Renal cortex interstitium (tissue), 11 donors: ENCODE measurements at regions not wholly inside any gene's neighbourhood (a gene's known extent, or its start where the extent isn't known, plus 50 kb on each side); places are given as distances from the start of the nearest gene placed in this dataset.

Experiments
- DNase-seq, 11 donors: peaks; one replicate each; pipeline ENCODE4 v3.0.0-alpha.2; 2013; ENCODE audit warnings: low read depth in 9 of 11, low spot score in 4 of 11; ENCODE audit errors: extremely low read depth in 1 of 11

DNA sequence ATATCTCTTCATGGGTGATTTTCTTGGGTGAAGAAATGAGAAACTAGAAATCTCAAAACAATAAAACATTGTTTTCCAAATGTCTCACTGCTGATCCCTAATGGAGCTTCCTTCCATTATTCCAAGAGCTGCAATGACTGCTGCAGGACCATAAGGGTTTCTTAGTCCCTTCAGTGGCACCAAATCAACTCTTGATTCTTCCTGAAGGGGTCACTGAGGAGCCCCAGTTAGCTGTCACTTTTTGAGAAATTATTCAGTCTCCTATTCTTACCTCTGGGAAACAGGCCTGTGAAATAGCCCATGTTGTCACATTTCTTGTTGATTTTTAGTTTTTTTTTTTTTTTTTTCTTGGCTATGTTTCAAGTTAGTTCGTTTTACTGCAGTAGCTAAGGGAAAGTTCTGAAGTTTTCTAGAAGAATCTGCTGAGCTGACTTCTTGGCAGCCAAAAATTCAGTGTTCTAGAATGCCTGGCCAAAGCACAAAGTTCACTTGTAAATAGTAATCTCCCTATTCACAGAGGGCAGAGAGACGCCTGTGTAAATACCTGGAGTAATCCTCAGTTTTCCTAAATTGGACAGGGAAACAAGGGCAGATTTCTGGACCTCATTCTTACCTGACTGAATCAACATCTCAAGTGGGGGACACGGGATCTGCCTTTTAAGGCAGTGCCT lies 480.0 kb downstream of the RIT2 start:
- DNase-seq: no peak

DNA sequence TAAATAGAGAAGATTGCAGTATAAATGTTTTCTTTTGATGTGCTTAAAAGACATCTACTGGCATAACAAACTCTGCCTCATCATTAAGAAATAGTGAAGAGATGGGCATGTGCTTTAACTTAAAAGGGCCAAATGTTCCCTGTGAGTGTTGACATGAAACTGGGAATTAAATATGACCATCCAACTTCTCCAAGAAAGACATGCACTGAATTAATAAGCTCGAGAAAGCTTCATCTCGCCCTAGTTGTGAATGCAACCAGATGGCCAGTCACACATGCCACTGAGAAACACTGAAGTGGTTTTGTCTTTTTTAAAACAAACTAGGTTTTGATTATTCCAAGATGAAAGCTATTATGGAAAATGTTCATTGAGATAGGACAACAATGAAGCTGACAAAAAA lies 479.2 kb downstream of the RIT2 start:
- no peak for DNase-seq

DNA sequence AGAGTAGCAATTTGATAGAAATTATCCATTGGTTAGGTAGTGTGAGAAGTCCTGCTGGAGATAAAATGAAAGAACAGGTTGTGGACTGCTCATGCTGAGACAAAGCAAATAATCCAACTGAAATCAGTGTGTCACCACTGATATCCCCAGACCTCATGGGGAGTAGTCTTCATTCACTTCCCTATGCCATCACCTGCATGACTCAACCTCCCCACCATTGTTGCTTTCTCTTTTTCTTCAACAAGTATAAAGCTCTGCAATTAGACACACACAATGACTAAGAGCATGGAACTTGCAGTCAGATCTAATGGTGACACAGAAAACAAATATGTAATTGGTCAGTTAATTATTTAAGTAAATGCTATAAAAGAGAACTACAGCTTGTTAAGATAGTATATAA lies 475.3 kb downstream of the RIT2 start:
- no peak for DNase-seq

DNA sequence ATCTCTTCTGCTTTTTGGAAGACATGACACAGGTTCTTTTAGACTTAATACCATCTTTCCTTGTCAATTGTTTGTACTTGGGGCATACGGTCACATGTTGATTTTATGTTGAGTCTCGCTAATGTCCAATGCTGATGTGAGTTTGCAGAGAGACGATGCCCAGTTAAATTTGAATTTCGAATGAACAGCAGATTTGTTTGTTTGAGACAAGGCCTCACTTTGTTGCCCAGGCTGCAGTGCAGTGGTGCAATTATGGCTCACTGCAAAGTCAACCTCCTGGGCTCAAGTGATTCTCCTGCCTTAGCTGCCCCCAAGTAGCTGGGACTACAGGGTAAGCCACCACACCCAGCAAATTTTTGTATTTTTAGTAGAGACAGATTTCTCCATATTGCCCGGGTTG lies 473.5 kb downstream of the RIT2 start:
- no peak for DNase-seq

DNA sequence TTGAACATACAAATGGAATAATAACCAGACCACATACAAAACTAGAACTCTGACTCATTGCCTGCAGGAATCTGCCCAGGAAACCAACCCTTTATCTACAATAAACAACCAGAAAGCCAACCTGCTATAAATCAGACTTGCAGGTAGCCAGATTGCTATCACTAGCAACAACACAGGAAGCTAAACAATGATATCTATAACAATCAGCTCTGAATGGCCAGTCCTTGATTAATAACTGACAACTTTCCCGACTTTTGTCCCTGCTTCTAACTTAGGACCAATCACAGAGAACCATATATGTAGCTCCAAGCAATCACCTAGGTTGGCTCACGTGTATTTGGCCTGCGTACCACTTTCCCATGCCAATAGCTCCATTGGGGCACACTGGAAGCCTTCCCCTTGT lies 470.8 kb downstream of the RIT2 start:
- no peak for DNase-seq

DNA sequence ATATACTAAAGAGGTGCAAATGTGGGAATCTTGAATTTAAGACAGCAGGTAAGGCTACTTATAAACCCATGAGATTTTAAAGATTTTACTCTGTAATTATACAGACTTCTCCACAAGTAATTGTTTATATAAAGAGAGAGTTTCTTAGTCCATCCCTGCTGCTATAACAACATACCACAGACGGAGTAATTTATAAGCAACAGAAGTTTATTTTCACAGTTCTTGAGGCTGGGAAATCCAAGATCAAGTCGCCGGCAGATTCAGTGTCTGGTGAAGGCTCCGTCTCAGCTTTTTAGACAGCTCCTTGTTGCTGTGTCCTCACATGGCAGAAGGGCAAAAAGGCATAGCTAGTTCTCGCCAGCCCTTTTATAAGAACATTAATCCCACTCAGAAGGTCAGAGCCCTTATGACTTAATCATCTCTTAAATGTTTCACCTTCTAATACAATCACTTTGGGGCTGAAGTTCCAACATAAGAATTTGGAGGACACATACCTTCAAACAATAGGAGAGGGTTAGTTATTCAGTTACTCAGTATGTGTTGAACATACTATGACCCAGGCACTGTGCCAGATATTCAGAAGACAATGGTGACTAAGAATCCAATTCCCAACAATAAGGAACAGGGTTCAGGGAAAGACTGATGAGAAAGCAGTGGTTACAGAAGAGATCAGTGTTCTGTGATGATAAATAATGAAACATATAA lies 466.0 kb downstream of the RIT2 start:
- DNase-seq: no peak

DNA sequence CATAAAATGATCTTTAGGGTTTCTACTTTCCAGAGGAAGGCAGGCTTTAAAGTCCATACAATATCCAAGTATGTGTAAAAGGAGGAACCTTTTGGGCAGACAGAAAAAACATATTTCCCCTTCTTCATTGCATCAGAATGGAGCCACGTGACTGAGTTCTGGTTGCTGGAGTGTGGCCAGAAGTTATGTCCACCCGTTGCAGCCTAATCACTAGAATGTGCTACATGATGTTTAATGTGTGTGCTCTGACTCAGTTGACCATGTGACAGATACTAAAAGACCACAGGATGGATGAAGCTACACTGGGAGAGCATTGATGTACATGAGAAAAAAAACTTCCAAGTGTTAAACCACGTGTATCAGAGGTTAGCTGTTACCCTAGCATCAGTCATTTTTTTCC lies 460.9 kb downstream of the RIT2 start:
- DNase-seq: no peak

DNA sequence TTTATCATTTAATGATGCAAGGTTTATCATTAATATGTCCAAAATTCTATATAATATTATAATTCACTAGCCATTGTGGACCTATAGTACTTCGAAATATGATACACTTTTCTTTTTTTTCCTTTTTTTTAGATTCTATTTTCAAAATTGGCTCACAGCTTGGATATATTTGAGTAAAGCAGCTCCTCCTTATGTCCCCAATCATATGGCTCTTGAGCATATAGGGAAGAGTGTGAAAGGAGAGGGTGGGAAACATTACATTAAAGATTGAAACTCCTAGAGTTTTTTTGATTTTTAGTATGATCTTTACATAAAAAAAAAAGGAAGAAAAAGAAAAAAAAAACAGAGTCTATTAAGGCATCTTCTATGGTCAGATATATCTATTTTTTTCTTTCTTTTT lies 457.9 kb downstream of the RIT2 start:
- no peak for DNase-seq

DNA sequence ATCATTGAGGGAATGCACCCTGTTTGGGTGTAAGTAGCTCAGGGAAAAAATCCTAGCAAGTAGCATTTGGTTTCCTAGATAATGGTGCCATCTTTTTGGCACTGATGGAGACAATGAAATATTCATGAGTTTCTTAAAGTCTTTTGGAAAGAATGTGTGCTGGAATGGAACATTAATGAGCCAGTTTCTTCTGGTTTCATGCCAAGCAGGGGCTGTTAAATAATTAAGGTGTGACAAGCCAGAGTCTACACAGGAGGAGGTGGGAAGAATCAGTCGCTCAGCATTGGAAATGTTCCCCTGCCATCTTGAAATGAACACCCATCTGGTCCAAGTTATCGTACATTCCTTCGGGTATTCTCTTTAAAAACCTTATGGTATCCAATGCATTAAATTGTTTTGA lies 457.3 kb downstream of the RIT2 start:
- DNase-seq: no peak

DNA sequence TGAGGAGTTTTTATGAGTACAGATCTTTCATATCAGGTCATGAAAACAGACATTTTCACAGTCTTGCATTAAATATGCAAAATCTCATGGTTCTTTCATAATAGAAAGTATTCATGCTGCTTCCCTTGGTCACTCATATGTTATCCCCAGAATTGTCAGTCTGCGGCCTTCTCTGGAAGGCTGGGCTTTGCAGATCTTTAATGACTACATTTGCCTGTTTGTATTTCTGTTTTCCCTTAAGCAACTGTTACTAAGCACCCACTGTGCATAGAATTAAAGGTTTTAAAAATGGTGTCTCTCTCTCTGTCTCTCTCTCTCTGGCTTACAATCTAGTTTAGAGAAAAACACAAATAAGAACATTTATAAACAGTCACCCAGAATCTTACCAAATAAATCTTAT lies 456.3 kb downstream of the RIT2 start:
- DNase-seq: no peak

DNA sequence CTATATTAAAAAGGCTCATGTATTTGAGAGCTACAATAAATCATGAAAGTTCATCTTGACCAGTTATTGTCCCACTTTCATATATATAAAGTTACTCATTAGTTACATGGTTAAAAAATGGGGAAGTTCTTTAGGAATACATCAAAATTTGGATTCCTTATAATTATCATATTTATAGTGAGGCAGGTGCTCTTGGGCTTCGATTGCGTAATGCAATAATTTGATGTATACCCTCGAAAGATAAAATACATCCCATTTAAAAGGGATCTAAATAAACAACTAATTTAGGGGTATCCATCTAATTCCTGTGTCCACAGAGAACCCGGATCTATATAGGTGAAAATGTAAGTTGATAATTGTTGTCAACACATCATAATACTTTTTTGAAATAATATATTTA lies 444.6 kb downstream of the RIT2 start:
- DNase-seq: no peak

DNA sequence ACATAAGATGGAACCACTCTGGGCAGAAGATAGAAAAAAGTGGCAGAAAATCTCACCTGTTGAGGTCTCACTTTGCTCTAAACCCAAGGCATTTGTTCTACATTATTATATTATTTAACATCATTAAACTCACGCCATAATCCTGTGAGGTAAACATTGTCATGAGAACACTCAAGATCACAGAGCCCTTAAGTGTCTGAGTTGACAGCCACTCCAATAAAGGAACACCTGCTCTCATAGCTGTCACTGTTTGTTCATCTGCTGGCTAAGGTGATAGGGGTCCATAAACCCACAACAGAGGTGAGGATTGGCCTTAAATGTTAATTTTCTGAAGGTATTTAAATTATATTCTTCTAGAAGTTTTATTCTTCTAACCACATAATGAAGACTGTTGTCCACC lies 439.7 kb downstream of the RIT2 start:
- no peak for DNase-seq

DNA sequence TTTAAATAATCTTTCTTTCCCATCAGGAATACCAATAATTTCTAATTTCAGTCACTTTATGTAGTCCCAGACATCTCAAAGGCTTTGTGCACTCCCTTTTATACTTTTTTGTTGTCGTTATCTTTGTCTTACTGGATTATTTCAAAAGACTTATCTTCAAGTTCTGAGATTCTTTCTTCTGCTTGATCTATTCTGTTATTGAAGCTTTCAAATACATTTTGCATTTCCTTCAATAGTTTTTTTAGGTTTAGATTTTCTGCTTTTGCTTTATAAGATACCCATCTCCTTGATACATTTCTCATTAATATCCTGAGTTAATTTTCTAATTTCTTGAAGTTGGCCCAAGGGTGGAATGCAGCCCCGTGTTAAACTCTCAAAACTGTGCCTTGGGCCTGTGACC lies 432.4 kb downstream of the RIT2 start:
- DNase-seq: no peak

DNA sequence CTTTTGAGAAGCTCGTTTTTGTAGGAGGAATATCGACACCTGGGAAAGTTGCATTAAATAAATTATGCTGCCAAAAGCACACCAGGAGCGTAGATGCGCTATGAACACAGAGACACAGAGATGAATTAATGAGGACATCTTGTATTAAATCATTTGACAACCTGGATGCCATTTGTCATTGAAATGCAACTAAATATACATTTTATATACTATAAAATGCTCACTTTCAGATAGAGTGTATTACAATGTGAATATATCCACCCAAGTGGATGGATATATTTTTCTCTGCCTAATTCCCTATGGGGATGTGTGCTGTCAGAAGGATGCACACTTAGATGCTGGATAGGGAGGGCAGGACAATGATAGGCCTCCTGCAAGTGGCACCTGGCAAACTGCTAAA lies 426.2 kb downstream of the RIT2 start:
- no peak for DNase-seq
